GM12892 (cell line): ENCODE measurements at regions not wholly inside any gene's neighbourhood (a gene's known extent, or its start where the extent isn't known, plus 50 kb on each side); places are given as distances from the start of the nearest gene placed in this dataset.
A peak's percentile ranks its signal among the peaks of the same experiment; 100 is the strongest.

Experiments
- DNase-seq: peaks from one replicate; pipeline ENCODE4 v3.0.0; 2011; ENCODE audit not compliant: insufficient read length
- FAIRE-seq: peaks from 2 replicates; lab custom pipeline; 2011; peaks lifted over from hg19 to GRCh38; lab: Jason Lieb, UNC
- POLR2A ChIP-seq: IDR thresholded peaks from 2 replicates; pipeline ENCODE4 v1.6.1; 2011; ENCODE audit warnings: low read depth, low read length, control low read depth
- POLR2AphosphoS5 ChIP-seq: IDR thresholded peaks from 2 replicates; pipeline ENCODE4 v1.6.1; 2011; ENCODE audit warnings: low read depth, low read length, control low read depth
- TAF1 ChIP-seq: IDR thresholded peaks from 2 replicates; pipeline ENCODE4 v1.6.1; 2011; ENCODE audit warnings: low read depth, mild to moderate bottlenecking, control low read depth, low read length, borderline replicate concordance

GRCh38 chr5:159424123-159424522, 93.8 kb upstream of the IL12B start:
- TF ChIP-seq POLR2A (no peak), POLR2AphosphoS5 (no peak), TAF1 (no peak)
- FAIRE-seq = peak; percentile 65

GRCh38 chr5:159426694-159427093, 96.4 kb upstream of the IL12B start:
- FAIRE-seq (peak; percentile 24), DNase-seq (no peak)
- TF ChIP-seq POLR2A = no peak
- no peak for TF ChIP-seq POLR2AphosphoS5
- TF ChIP-seq TAF1 = no peak

More at GRCh38 chr5:159424123-159424522, 93.8 kb upstream of the IL12B start:
- DNase-seq = no peak

GRCh38 chr5:159427180-159428012, 97.1 kb upstream of the IL12B start:
- FAIRE-seq (peak; percentile 91), DNase-seq (no peak)
- no peak for TF ChIP-seq TAF1
- TF ChIP-seq POLR2AphosphoS5 = no peak

DNA sequence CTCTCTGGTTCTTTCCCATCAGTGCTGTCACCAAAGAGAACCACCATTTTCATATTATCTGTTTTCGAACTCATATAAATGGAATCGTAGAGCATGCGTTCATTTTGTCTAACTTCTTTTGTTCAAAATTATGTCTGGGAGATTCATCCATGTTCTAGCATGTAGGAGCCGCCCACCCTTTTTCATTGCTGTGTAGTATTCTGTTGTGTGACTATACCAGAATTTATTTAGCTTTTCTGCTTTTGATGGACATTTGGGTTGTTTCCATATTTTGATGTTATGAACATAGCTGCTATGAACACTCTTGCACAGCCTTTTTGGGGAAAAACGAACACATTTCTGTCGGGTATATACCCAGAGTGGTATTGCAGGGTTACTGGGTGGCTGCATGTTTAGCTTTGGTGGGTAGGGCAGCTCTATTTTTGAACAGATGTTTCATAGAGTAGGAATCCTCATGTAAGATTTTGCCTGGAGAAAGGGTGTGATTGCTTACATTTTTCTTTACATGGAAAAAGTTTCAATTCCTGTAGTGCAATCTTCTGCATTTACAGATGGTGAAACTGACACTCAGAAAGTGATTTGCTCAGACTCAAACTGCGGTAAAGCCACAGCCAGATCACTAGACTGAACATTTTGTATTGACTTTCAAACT, 100.2 kb upstream of the IL12B start:
- peak; percentile 14 for FAIRE-seq
- DNase-seq = no peak
- TF ChIP-seq POLR2A (no peak), POLR2AphosphoS5 (no peak), TAF1 (no peak)

DNA sequence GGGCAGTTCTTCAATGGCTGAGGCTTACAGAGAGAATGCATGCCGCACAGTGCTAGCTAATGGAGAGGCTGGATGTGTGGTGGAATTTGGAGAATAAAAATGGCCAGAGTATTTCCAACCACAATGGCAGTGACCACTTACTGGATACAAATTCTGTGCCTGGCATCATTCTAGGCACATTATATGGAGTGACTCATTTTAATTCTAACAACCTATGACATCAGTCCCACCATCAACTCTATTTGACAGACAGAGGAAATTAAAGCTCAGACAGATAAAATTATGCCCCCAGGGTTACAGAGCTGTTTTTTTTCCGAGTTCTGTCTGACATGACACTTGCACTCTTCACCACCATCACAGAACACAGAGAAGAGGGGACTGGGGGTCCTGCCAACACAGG, 105.6 kb upstream of the IL12B start:
- TF ChIP-seq TAF1 (no peak), POLR2AphosphoS5 (no peak)
- DNase-seq = no peak
- no peak for FAIRE-seq

DNA sequence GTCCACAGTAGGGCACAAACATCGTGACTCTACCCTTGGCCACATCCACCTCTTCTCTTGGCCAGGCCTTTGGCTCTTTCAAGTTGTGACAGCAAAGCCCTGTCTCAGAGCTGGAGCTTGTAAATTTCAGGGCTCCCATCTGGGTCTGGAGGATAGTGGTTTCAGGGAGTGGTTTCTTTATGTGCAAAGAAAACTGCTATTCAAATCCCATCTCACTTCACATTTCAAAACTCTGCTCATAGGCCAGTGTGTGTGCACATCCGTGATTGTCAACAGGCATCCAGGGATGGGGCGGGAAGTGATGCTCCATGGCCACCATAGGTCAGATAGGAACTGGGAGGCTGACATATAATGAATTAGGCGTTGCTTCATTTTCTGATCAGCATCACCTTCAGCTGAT, 107.8 kb upstream of the IL12B start:
- DNase-seq = no peak
- FAIRE-seq = no peak

GRCh38 chr5:159439002-159439401, 108.7 kb upstream of the IL12B start:
- TF ChIP-seq POLR2A (no peak), POLR2AphosphoS5 (no peak), TAF1 (no peak)
- no peak for DNase-seq
- FAIRE-seq = no peak

More for the DNA sequence above, 107.8 kb upstream of the IL12B start:
- TF ChIP-seq POLR2A = no peak
- no peak for TF ChIP-seq TAF1
- TF ChIP-seq POLR2AphosphoS5 = no peak

DNA sequence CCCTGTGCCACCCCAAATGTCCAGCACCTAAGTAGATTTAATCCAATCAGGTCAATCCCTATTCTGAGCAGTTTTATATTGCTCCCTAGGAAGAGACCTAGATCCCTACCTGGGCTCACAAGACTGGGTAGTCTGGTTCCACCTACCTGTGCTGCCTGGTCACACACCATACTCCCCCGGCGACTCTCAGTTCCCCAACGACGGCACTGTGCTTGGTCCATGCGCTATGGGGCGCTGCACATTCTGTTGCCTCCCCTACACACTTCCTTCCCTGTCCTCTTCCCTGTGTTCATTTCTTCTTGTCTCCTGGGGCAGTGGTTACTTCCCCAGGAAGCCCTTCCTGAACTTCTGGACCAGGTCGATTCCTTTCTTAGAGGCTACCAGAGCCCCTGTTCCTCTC, 109.9 kb upstream of the IL12B start:
- no peak for FAIRE-seq
- TF ChIP-seq POLR2AphosphoS5 = no peak
- TF ChIP-seq TAF1 = no peak
- no peak for TF ChIP-seq POLR2A
- no peak for DNase-seq

- no peak for FAIRE-seq
- TF ChIP-seq POLR2AphosphoS5 (no peak), TAF1 (no peak), POLR2A (no peak)
Observed at GRCh38 chr5:159440968-159441367, 110.7 kb upstream of the IL12B start.

GRCh38 chr5:159441441-159441840, 111.2 kb upstream of the IL12B start:
- FAIRE-seq (no peak), DNase-seq (no peak)
- no peak for TF ChIP-seq POLR2A
- no peak for TF ChIP-seq POLR2AphosphoS5
- no peak for TF ChIP-seq TAF1

More at GRCh38 chr5:159440968-159441367, 110.7 kb upstream of the IL12B start:
- no peak for DNase-seq

GRCh38 chr5:159442206-159442850, 112.0 kb upstream of the IL12B start:
- no peak for FAIRE-seq
- no peak for DNase-seq
- TF ChIP-seq TAF1 = no peak
- no peak for TF ChIP-seq POLR2AphosphoS5
- no peak for TF ChIP-seq POLR2A
